Neural cell (in vitro differentiated cells): ENCODE measurements at regions not wholly inside any gene's neighbourhood (a gene's known extent, or its start where the extent isn't known, plus 50 kb on each side); places are given as distances from the start of the nearest gene placed in this dataset.

Experiments used
- H2AFZ ChIP-seq: fragments of 200-600, 300-800 bp; sonication (generic), shearing (Covaris generic); 2 replicates; pipeline ENCODE4 v1.6.0; 2014; ENCODE audit warnings: low read depth, mild to moderate bottlenecking, antibody characterized with exemption, low read length, moderate library complexity
- H3F3A ChIP-seq: fragments of 200-600 bp; shearing (Covaris generic); 2 replicates; pipeline ENCODE4 v1.6.1; 2016; ENCODE audit warnings: mild to moderate bottlenecking, moderate library complexity, mixed read lengths, antibody characterized with exemption, low read length; ENCODE audit not compliant: insufficient read depth, poor library complexity, severe bottlenecking
- H3K27ac ChIP-seq: fragments of 200-600, 300-800 bp; sonication (generic), shearing (Covaris generic); 2 replicates; pipeline ENCODE4 v1.5.1; 2014; ENCODE audit warnings: mild to moderate bottlenecking, low read length, moderate library complexity
- H3K27me3 ChIP-seq: fragments of 300-800, 200-600 bp; sonication (generic), shearing (Covaris generic); 2 replicates; pipeline ENCODE4 v1.6.0; 2014; ENCODE audit warnings: mild to moderate bottlenecking, low read depth, low read length, moderate library complexity; ENCODE audit not compliant: insufficient read depth
- H3K36me3 ChIP-seq: fragments of 300-800, 200-600 bp; sonication (generic), shearing (Covaris generic); 2 replicates; pipeline ENCODE4 v1.5.1; 2014; ENCODE audit warnings: mild to moderate bottlenecking, antibody characterized with exemption, low read length, moderate library complexity; ENCODE audit not compliant: insufficient read depth
- H3K4me2 ChIP-seq: fragments of 300-800, 200-600 bp; sonication (generic), shearing (Covaris generic); 2 replicates; pipeline ENCODE4 v1.6.0; 2014; ENCODE audit warnings: mild to moderate bottlenecking, low read length
- H3K4me3 ChIP-seq: fragments of 300-800, 200-600 bp; sonication (generic), shearing (Covaris generic); 2 replicates; pipeline ENCODE4 v1.5.1; 2014; ENCODE audit warnings: mild to moderate bottlenecking, low read length, moderate library complexity
- H3K79me2 ChIP-seq: fragments of 200-600 bp; shearing (Covaris generic); replicated peaks from 2 replicates; pipeline ENCODE4 v1.6.0; 2014; ENCODE audit warnings: mild to moderate bottlenecking, low read length, moderate library complexity; ENCODE audit not compliant: insufficient read depth
- H3K9ac ChIP-seq: fragments of 300-800, 200-600 bp; sonication (generic), shearing (Covaris generic); 2 replicates; pipeline ENCODE4 v1.6.1; 2016; ENCODE audit warnings: mild to moderate bottlenecking, low read length, mixed read lengths
- H3K9me2 ChIP-seq: fragments of 200-600 bp; shearing (Covaris generic); 2 replicates; pipeline ENCODE4 v1.6.1; 2016; ENCODE audit warnings: mild to moderate bottlenecking, low read length, mixed read lengths; ENCODE audit not compliant: insufficient read depth
- H3K9me3 ChIP-seq: fragments of 200-600, 300-800 bp; sonication (generic), shearing (Covaris generic); 2 replicates; pipeline ENCODE4 v1.6.1; 2016; ENCODE audit warnings: mild to moderate bottlenecking, mixed run types, low read length, moderate library complexity, mixed read lengths
- H4K20me1 ChIP-seq: fragments of 200-600 bp; shearing (Covaris generic); 2 replicates; pipeline ENCODE4 v1.6.1; 2016; ENCODE audit warnings: mild to moderate bottlenecking, mixed run types; ENCODE audit not compliant: insufficient read depth
- CTCF ChIP-seq: fragments of 450-650 bp; IDR thresholded peaks from 2 replicates; pipeline ENCODE4 v1.5.1; 2014; ENCODE audit warnings: antibody characterized with exemption, mild to moderate bottlenecking, moderate library complexity; ENCODE audit not compliant: poor library complexity, severe bottlenecking
- EP300 ChIP-seq: fragments of 450-650 bp; conservative IDR thresholded peaks from 2 replicates; pipeline ENCODE4 v1.6.1; 2014; ENCODE audit warnings: antibody characterized with exemption, mild to moderate bottlenecking, moderate library complexity; ENCODE audit not compliant: poor library complexity, severe bottlenecking
- EZH2 ChIP-seq: fragments of 200-600, 300-800 bp; shearing (Covaris generic), sonication (generic); IDR thresholded peaks from 2 replicates; pipeline ENCODE4 v1.6.1; 2014; ENCODE audit warnings: antibody characterized with exemption, low read length, borderline replicate concordance, mild to moderate bottlenecking; ENCODE audit not compliant: insufficient read depth, poor library complexity, severe bottlenecking
- MXI1 ChIP-seq: fragments of 450-650 bp; conservative IDR thresholded peaks from 2 replicates; pipeline ENCODE4 v1.6.1; 2014; ENCODE audit warnings: antibody characterized with exemption, mild to moderate bottlenecking; ENCODE audit not compliant: poor library complexity, severe bottlenecking
- POLR2AphosphoS5 ChIP-seq: IDR thresholded peaks from 2 replicates; pipeline ENCODE4 v1.6.1; 2012
- RAD21 ChIP-seq: fragments of 450-650 bp; conservative IDR thresholded peaks from 2 replicates; pipeline ENCODE4 v1.6.1; 2014; ENCODE audit warnings: antibody characterized with exemption, mild to moderate bottlenecking, moderate library complexity
- REST ChIP-seq: IDR thresholded peaks from 2 replicates; pipeline ENCODE4 v1.6.1; 2012; ENCODE audit warnings: borderline replicate concordance
- SMC3 ChIP-seq: fragments of 450-650 bp; conservative IDR thresholded peaks from 2 replicates; pipeline ENCODE4 v1.6.1; 2014; ENCODE audit warnings: antibody characterized with exemption, mild to moderate bottlenecking, moderate library complexity; ENCODE audit not compliant: poor library complexity
- TAF1 ChIP-seq: IDR thresholded peaks from 2 replicates; pipeline ENCODE4 v1.6.1; 2012; ENCODE audit warnings: low read depth

- Histone ChIP-seq H3K4me3 (no peak overlapping the region), H2AFZ (no peak overlapping the region), H3K36me3 (no peaks in the 10 kb centered on the region), H3K27me3 (no peaks in the 10 kb centered on the region), H3F3A (no peaks in the 10 kb centered on the region), H3K4me2 (no peak overlapping the region), H3K27ac (no peak overlapping the region), H3K9ac (no peak overlapping the region), H3K9me3 (no peaks in the 10 kb centered on the region), H4K20me1 (no peaks in the 10 kb centered on the region), H3K9me2 (no peaks in the 10 kb centered on the region), H3K79me2 (no peaks in the 10 kb centered on the region)
- TF ChIP-seq TAF1 (no peak), REST (no peak), EZH2 (no peak), CTCF (no peak), RAD21 (no peak), EP300 (no peak), POLR2AphosphoS5 (no peak), SMC3 (no peak), MXI1 (no peak)
Measured at GRCh38 chr13:69425235-69425634, 682.4 kb upstream of the ATXN8OS start.

- Histone ChIP-seq H3K4me2 (no peak overlapping the region), H3K27me3 (no peaks in the 10 kb centered on the region), H3K79me2 (no peaks in the 10 kb centered on the region), H3F3A (no peaks in the 10 kb centered on the region), H3K9ac (no peak overlapping the region), H3K9me2 (no peaks in the 10 kb centered on the region), H3K36me3 (no peaks in the 10 kb centered on the region), H3K9me3 (no peaks in the 10 kb centered on the region), H3K27ac (no peak overlapping the region), H4K20me1 (no peaks in the 10 kb centered on the region), H2AFZ (no peak overlapping the region), H3K4me3 (no peak overlapping the region)
- TF ChIP-seq CTCF (no peak), EP300 (no peak), SMC3 (no peak), TAF1 (no peak), MXI1 (no peak), REST (no peak), EZH2 (no peak), RAD21 (no peak), POLR2AphosphoS5 (no peak)
Measured at GRCh38 chr13:69423844-69424243, 683.8 kb upstream of the ATXN8OS start.
